COLO668 (cell line): ENCODE measurements at regions not wholly inside any gene's neighbourhood (a gene's known extent, or its start where the extent isn't known, plus 50 kb on each side); places are given as distances from the start of the nearest gene placed in this dataset.

Experiments
- DNase-seq: peaks from one replicate; lab custom pipeline; 2025; ENCODE audit not compliant: unreplicated experiment; lab: John Stamatoyannopoulos, UW

GRCh38 chr9:134243778-134244467 lies 79.6 kb upstream of the RNU6ATAC start:
- no peak for DNase-seq

- DNase-seq = no peak
Observed at GRCh38 chr9:134245179-134245578, 80.8 kb upstream of the RNU6ATAC start.

- DNase-seq = no peak
Observed at GRCh38 chr9:134247918-134248631, 78.2 kb upstream of the RXRA start.

GRCh38 chr9:134251296-134252069 lies 74.8 kb upstream of the RXRA start:
- DNase-seq = no peak

- no peak for DNase-seq
Observed at GRCh38 chr9:134252084-134252830, 74.0 kb upstream of the RXRA start.

GRCh38 chr9:134253606-134254205 lies 72.5 kb upstream of the RXRA start:
- DNase-seq = no peak

GRCh38 chr9:134258332-134258731 lies 67.9 kb upstream of the RXRA start:
- DNase-seq = no peak

- no peak for DNase-seq
Observed at GRCh38 chr9:134258828-134259546, 67.3 kb upstream of the RXRA start.

- DNase-seq = no peak
Observed at GRCh38 chr9:134259708-134260107, 66.5 kb upstream of the RXRA start.

- no peak for DNase-seq
Observed at GRCh38 chr9:134260801-134261200, 65.5 kb upstream of the RXRA start.

- DNase-seq = no peak
Observed at GRCh38 chr9:134262035-134262434, 64.2 kb upstream of the RXRA start.

- DNase-seq = no peak
Observed at GRCh38 chr9:134263596-134263995, 62.7 kb upstream of the RXRA start.

- no peak for DNase-seq
Observed at GRCh38 chr9:134264169-134264568, 62.1 kb upstream of the RXRA start.

GRCh38 chr9:134265078-134265477 lies 61.2 kb upstream of the RXRA start:
- DNase-seq = no peak

GRCh38 chr9:134266418-134266817 lies 59.8 kb upstream of the RXRA start:
- DNase-seq = no peak

- DNase-seq = no peak
Observed at GRCh38 chr9:134267305-134267880, 58.9 kb upstream of the RXRA start.

GRCh38 chr9:134267881-134268724 lies 58.2 kb upstream of the RXRA start:
- no peak for DNase-seq

GRCh38 chr9:134268747-134269146 lies 57.5 kb upstream of the RXRA start:
- DNase-seq = no peak
